ENCODE measurements at regions not wholly inside any gene's neighbourhood (a gene's known extent, or its start where the extent isn't known, plus 50 kb on each side); places are given as distances from the start of the nearest gene placed in this dataset.
"Not testable (repeated sequence)": the region's sequence is repeated elsewhere in the genome, so short reads cannot be mapped to it uniquely, and the experiment has no call there.

- Mint-ChIP-seq H3K9me3 (no peaks in the 10 kb centered on the region), H3K36me3 (no peaks in the 10 kb centered on the region), H3K4me3 (no peak overlapping the region), H3K27ac (no peak overlapping the region), H3K4me1 (ENCODE audit: low read depth) (no peaks in the 10 kb centered on the region), H3K27me3 (no peaks in the 10 kb centered on the region)
- no peak for DNase-seq
- CTCF ChIA-PET: no interaction called here
- intact Hi-C loops (cut with micrococcal nuclease): no loop called here
- POLR2A ChIA-PET: no interaction called here
Observed at GRCh38 chr2:13252615-13253014, 535.9 kb downstream of the TRIB2 start.

- Mint-ChIP-seq H3K27ac (no peak overlapping the region), H3K4me3 (no peak overlapping the region), H3K4me1 (ENCODE audit: low read depth) (no peaks in the 10 kb centered on the region), H3K9me3 (no peaks in the 10 kb centered on the region), H3K36me3 (no peaks in the 10 kb centered on the region), H3K27me3 (peaks cover 3% of the 10 kb centered on the region)
- intact Hi-C loops (cut with micrococcal nuclease): no loop called here
- CTCF ChIA-PET: no interaction called here
- no peak for DNase-seq
- POLR2A ChIA-PET: no interaction called here
Observed at GRCh38 chr2:13255485-13255884, 538.7 kb downstream of the TRIB2 start.

GRCh38 chr2:13260402-13260801 is 543.7 kb downstream of the TRIB2 start:
- peaks cover 3% of the 10 kb centered on the region for H3K9me3 Mint-ChIP-seq
- no peak overlapping the region for H3K27ac Mint-ChIP-seq
- DNase-seq: no peak
- intact Hi-C loops (cut with micrococcal nuclease): no loop called here
- no peaks in the 10 kb centered on the region for H3K4me1 Mint-ChIP-seq (ENCODE audit: low read depth)
- H3K4me3 Mint-ChIP-seq: no peak overlapping the region
- peaks cover 3% of the 10 kb centered on the region for H3K27me3 Mint-ChIP-seq
- H3K36me3 Mint-ChIP-seq: no peaks in the 10 kb centered on the region
- ChIA-PET POLR2A (no interaction called here), CTCF (no interaction called here)

- intact Hi-C loops (cut with micrococcal nuclease): no loop called here
- Mint-ChIP-seq H3K27me3 (no peaks in the 10 kb centered on the region), H3K27ac (no peak overlapping the region), H3K4me3 (no peak overlapping the region), H3K36me3 (no peaks in the 10 kb centered on the region), H3K4me1 (ENCODE audit: low read depth) (no peaks in the 10 kb centered on the region), H3K9me3 (peaks cover 3% of the 10 kb centered on the region)
- ChIA-PET CTCF (no interaction called here), POLR2A (no interaction called here)
- DNase-seq: no peak
Observed at GRCh38 chr2:13266166-13266565, 549.4 kb downstream of the TRIB2 start.

- Mint-ChIP-seq H3K27me3 (peaks cover 1% of the 10 kb centered on the region), H3K27ac (no peak overlapping the region), H3K9me3 (no peaks in the 10 kb centered on the region), H3K4me3 (no peak overlapping the region), H3K36me3 (no peaks in the 10 kb centered on the region), H3K4me1 (ENCODE audit: low read depth) (no peaks in the 10 kb centered on the region)
- intact Hi-C loops (cut with micrococcal nuclease): no loop called here
- ChIA-PET POLR2A (no interaction called here), CTCF (no interaction called here)
- no peak for DNase-seq
Observed at GRCh38 chr2:13284688-13285087, 568.0 kb downstream of the TRIB2 start.

GRCh38 chr2:13289310-13289709 is 572.6 kb downstream of the TRIB2 start:
- intact Hi-C loops (cut with micrococcal nuclease): no loop called here
- Mint-ChIP-seq H3K4me3 (no peak overlapping the region), H3K27me3 (no peaks in the 10 kb centered on the region), H3K36me3 (no peaks in the 10 kb centered on the region), H3K9me3 (no peaks in the 10 kb centered on the region), H3K4me1 (ENCODE audit: low read depth) (no peaks in the 10 kb centered on the region), H3K27ac (no peak overlapping the region)
- POLR2A ChIA-PET: no interaction called here
- CTCF ChIA-PET: no interaction called here
- DNase-seq: no peak

GRCh38 chr2:13308478-13308805 is 591.7 kb downstream of the TRIB2 start:
- CTCF ChIA-PET; H3K36me3 Mint-ChIP-seq; intact Hi-C loops (cut with micrococcal nuclease); POLR2A ChIA-PET; H3K9me3 Mint-ChIP-seq; H3K27ac Mint-ChIP-seq; H3K4me3 Mint-ChIP-seq; H3K4me1 Mint-ChIP-seq (ENCODE audit: low read depth); DNase-seq; H3K27me3 Mint-ChIP-seq: not testable (repeated sequence)

GRCh38 chr2:13308989-13309388 is 592.3 kb downstream of the TRIB2 start:
- DNase-seq: no peak
- no peaks in the 10 kb centered on the region for H3K4me1 Mint-ChIP-seq (ENCODE audit: low read depth)

GRCh38 chr2:13332060-13332459 is 615.3 kb downstream of the TRIB2 start:
- Mint-ChIP-seq H3K27me3 (no peaks in the 10 kb centered on the region), H3K4me3 (no peak overlapping the region), H3K9me3 (no peaks in the 10 kb centered on the region), H3K36me3 (no peaks in the 10 kb centered on the region), H3K27ac (no peak overlapping the region), H3K4me1 (ENCODE audit: low read depth) (no peaks in the 10 kb centered on the region)
- intact Hi-C loops (cut with micrococcal nuclease): no loop called here
- DNase-seq: no peak
- CTCF ChIA-PET: no interaction called here
- POLR2A ChIA-PET: no interaction called here

More at GRCh38 chr2:13308989-13309388, 592.3 kb downstream of the TRIB2 start:
- ChIA-PET CTCF (no interaction called here), POLR2A (no interaction called here)
- H3K27me3 Mint-ChIP-seq: no peaks in the 10 kb centered on the region
- intact Hi-C loops (cut with micrococcal nuclease): no loop called here
- H3K4me3 Mint-ChIP-seq: no peak overlapping the region
- H3K9me3 Mint-ChIP-seq: peaks cover 10% of the 10 kb centered on the region
- H3K27ac Mint-ChIP-seq: no peak overlapping the region
- no peaks in the 10 kb centered on the region for H3K36me3 Mint-ChIP-seq

- CTCF ChIA-PET; H3K27me3 Mint-ChIP-seq; H3K27ac Mint-ChIP-seq; H3K4me3 Mint-ChIP-seq; POLR2A ChIA-PET; H3K36me3 Mint-ChIP-seq; H3K9me3 Mint-ChIP-seq; DNase-seq; intact Hi-C loops (cut with micrococcal nuclease); H3K4me1 Mint-ChIP-seq (ENCODE audit: low read depth): not testable (repeated sequence)
Observed at GRCh38 chr2:13334071-13334470, 617.3 kb downstream of the TRIB2 start.

- Mint-ChIP-seq H3K4me3 (no peak overlapping the region), H3K9me3 (peaks cover 7% of the 10 kb centered on the region), H3K27me3 (no peaks in the 10 kb centered on the region), H3K4me1 (ENCODE audit: low read depth) (no peaks in the 10 kb centered on the region), H3K27ac (no peak overlapping the region), H3K36me3 (no peaks in the 10 kb centered on the region)
- POLR2A ChIA-PET: no interaction called here
- intact Hi-C loops (cut with micrococcal nuclease): no loop called here
- no peak for DNase-seq
- CTCF ChIA-PET: no interaction called here
Observed at GRCh38 chr2:13334545-13334944, 617.8 kb downstream of the TRIB2 start.

- Mint-ChIP-seq H3K27ac (no peak overlapping the region), H3K4me3 (no peak overlapping the region), H3K27me3 (no peaks in the 10 kb centered on the region), H3K36me3 (no peaks in the 10 kb centered on the region), H3K4me1 (ENCODE audit: low read depth) (no peaks in the 10 kb centered on the region), H3K9me3 (peaks cover 7% of the 10 kb centered on the region)
- intact Hi-C loops (cut with micrococcal nuclease): no loop called here
- ChIA-PET POLR2A (no interaction called here), CTCF (no interaction called here)
- DNase-seq: no peak
Observed at GRCh38 chr2:13335862-13336535, 619.3 kb downstream of the TRIB2 start.

GRCh38 chr2:13351068-13351467 is 634.3 kb downstream of the TRIB2 start:
- Mint-ChIP-seq H3K27me3 (no peaks in the 10 kb centered on the region), H3K27ac (no peak overlapping the region)

GRCh38 chr2:13353083-13353482 is 636.3 kb downstream of the TRIB2 start:
- Mint-ChIP-seq H3K9me3 (no peaks in the 10 kb centered on the region), H3K4me1 (ENCODE audit: low read depth) (no peaks in the 10 kb centered on the region), H3K27me3 (no peaks in the 10 kb centered on the region), H3K4me3 (no peak overlapping the region), H3K27ac (no peak overlapping the region), H3K36me3 (no peaks in the 10 kb centered on the region)
- CTCF ChIA-PET: no interaction called here
- intact Hi-C loops (cut with micrococcal nuclease): no loop called here
- POLR2A ChIA-PET: no interaction called here
- DNase-seq: no peak

More at GRCh38 chr2:13351068-13351467, 634.3 kb downstream of the TRIB2 start:
- no peaks in the 10 kb centered on the region for H3K9me3 Mint-ChIP-seq
- H3K4me3 Mint-ChIP-seq: no peak overlapping the region
- intact Hi-C loops (cut with micrococcal nuclease): no loop called here
- CTCF ChIA-PET: no interaction called here
- POLR2A ChIA-PET: no interaction called here
- no peak for DNase-seq
- H3K4me1 Mint-ChIP-seq (ENCODE audit: low read depth): no peaks in the 10 kb centered on the region
- no peaks in the 10 kb centered on the region for H3K36me3 Mint-ChIP-seq

Data from activated CD4-positive, alpha-beta memory T cell treated with anti-CD3 and anti-CD28 coated beads for 36 hours (primary cell).